ENCODE measurements at regions not wholly inside any gene's neighbourhood (a gene's known extent, or its start where the extent isn't known, plus 50 kb on each side); places are given as distances from the start of the nearest gene placed in this dataset.

GRCh38 chr10:83252596-83252995 lies 886.7 kb upstream of the GHITM start:
- Histone ChIP-seq H3K36me3 (ENCODE audit: insufficient read depth, low read length) (no peaks in the 10 kb centered on the region), H3K27me3 (ENCODE audit: control insufficient read depth in 1 of 2, insufficient read depth in 2 of 2, low read length in 2 of 2) (no peaks in the 10 kb centered on the region), H3K9me3 (ENCODE audit: low read length) (no peaks in the 10 kb centered on the region), H3K4me3 (ENCODE audit: low read depth in 1 of 2, low read length in 2 of 2) (no peak overlapping the region), H3K4me1 (ENCODE audit: insufficient read depth, low read length) (no peaks in the 10 kb centered on the region), H3K27ac (ENCODE audit: low read depth, low read length) (no peak overlapping the region), H3K9ac (ENCODE audit: low read length) (no peak overlapping the region)

GRCh38 chr10:83253011-83253671 lies 886.2 kb upstream of the GHITM start:
- Histone ChIP-seq H3K27me3 (ENCODE audit: control insufficient read depth in 1 of 2, insufficient read depth in 2 of 2, low read length in 2 of 2) (no peaks in the 10 kb centered on the region), H3K36me3 (ENCODE audit: insufficient read depth, low read length) (no peaks in the 10 kb centered on the region), H3K4me1 (ENCODE audit: insufficient read depth, low read length) (no peaks in the 10 kb centered on the region), H3K27ac (ENCODE audit: low read depth, low read length) (no peak overlapping the region), H3K9ac (ENCODE audit: low read length) (no peak overlapping the region), H3K4me3 (ENCODE audit: low read depth in 1 of 2, low read length in 2 of 2) (no peak overlapping the region), H3K9me3 (ENCODE audit: low read length) (no peaks in the 10 kb centered on the region)

- Histone ChIP-seq H3K4me3 (ENCODE audit: low read depth in 1 of 2, low read length in 2 of 2) (no peak overlapping the region), H3K9me3 (ENCODE audit: low read length) (no peaks in the 10 kb centered on the region), H3K4me1 (ENCODE audit: insufficient read depth, low read length) (no peaks in the 10 kb centered on the region), H3K27me3 (ENCODE audit: control insufficient read depth in 1 of 2, insufficient read depth in 2 of 2, low read length in 2 of 2) (no peaks in the 10 kb centered on the region), H3K9ac (ENCODE audit: low read length) (no peak overlapping the region), H3K36me3 (ENCODE audit: insufficient read depth, low read length) (no peaks in the 10 kb centered on the region), H3K27ac (ENCODE audit: low read depth, low read length) (no peak overlapping the region)
Measured at GRCh38 chr10:83254698-83255097, 884.6 kb upstream of the GHITM start.

DNA sequence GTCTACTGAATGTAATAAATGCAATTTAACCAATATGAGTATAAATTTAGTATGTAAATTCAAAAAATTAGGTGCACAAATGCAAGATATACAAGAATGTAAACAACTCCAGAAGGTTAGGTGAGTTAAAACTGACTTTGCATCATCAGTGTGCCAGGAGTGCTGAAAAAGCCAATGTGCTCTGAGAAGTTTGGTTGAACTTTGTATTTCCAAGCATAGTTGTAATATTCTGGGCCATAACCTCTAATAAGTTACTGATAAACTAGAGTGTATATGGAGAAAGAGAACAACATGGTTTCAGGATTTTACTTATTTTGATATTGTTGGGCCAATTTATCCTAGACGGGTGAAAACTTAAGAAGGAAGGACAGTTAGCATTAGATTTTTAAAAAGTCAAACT lies 876.9 kb upstream of the GHITM start:
- H3K9me3 ChIP-seq (ENCODE audit: low read length) = no peaks in the 10 kb centered on the region
- no peak overlapping the region for H3K4me3 ChIP-seq (ENCODE audit: low read depth in 1 of 2, low read length in 2 of 2)
- no peaks in the 10 kb centered on the region for H3K4me1 ChIP-seq (ENCODE audit: insufficient read depth, low read length)
- no peaks in the 10 kb centered on the region for H3K27me3 ChIP-seq (ENCODE audit: control insufficient read depth in 1 of 2, insufficient read depth in 2 of 2, low read length in 2 of 2)
- H3K27ac ChIP-seq (ENCODE audit: low read depth, low read length) = no peak overlapping the region
- H3K9ac ChIP-seq (ENCODE audit: low read length) = no peak overlapping the region
- no peaks in the 10 kb centered on the region for H3K36me3 ChIP-seq (ENCODE audit: insufficient read depth, low read length)

DNA sequence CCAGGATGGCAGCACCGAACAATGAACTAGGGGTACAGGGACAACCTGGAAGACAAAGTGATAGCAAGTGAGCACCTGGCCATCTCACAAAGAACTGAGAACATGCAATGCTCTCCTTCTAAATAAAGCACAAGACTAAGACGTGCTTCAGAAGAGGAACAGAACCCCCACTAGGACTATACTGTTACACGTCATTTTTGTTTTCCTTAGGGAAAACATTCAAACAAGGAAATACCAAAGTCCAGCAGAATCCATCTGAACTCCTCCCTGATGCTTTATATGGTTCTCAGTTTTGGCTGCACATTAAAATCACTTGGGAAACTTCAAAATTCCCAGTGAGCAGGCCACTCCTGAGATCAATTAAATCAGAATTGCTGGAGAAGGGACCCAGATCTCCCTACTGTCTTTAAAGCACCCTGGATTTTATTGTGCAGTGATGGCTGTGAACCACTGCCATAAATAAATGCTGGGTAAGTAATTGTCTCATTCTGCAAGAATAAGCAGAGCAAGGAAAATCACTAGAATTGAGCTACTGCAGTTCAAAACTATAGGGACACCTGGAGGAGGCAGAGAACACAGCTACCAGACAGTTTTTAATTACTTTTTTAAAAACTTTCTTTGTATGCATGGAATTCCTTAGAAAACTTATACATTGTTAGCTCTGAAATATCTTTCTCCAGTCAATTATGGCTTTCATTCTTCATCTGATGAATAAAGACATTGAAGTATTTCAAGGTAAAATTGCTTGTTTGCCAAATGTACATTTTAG lies 866.5 kb upstream of the GHITM start:
- H3K4me3 ChIP-seq (ENCODE audit: low read depth in 1 of 2, low read length in 2 of 2) = no peak overlapping the region
- no peaks in the 10 kb centered on the region for H3K27me3 ChIP-seq (ENCODE audit: control insufficient read depth in 1 of 2, insufficient read depth in 2 of 2, low read length in 2 of 2)
- no peak overlapping the region for H3K27ac ChIP-seq (ENCODE audit: low read depth, low read length)
- no peaks in the 10 kb centered on the region for H3K36me3 ChIP-seq (ENCODE audit: insufficient read depth, low read length)
- H3K9ac ChIP-seq (ENCODE audit: low read length) = no peak overlapping the region
- peaks cover 6% of the 10 kb centered on the region for H3K4me1 ChIP-seq (ENCODE audit: insufficient read depth, low read length)
- H3K9me3 ChIP-seq (ENCODE audit: low read length) = no peaks in the 10 kb centered on the region

- no peak overlapping the region for H3K4me3 ChIP-seq (ENCODE audit: low read depth in 1 of 2, low read length in 2 of 2)
- no peaks in the 10 kb centered on the region for H3K36me3 ChIP-seq (ENCODE audit: insufficient read depth, low read length)
- no peaks in the 10 kb centered on the region for H3K27me3 ChIP-seq (ENCODE audit: control insufficient read depth in 1 of 2, insufficient read depth in 2 of 2, low read length in 2 of 2)
- peaks cover 6% of the 10 kb centered on the region for H3K4me1 ChIP-seq (ENCODE audit: insufficient read depth, low read length)
- H3K9ac ChIP-seq (ENCODE audit: low read length) = no peak overlapping the region
- no peaks in the 10 kb centered on the region for H3K9me3 ChIP-seq (ENCODE audit: low read length)
- H3K27ac ChIP-seq (ENCODE audit: low read depth, low read length) = no peak overlapping the region
Measured at GRCh38 chr10:83274088-83274487, 865.2 kb upstream of the GHITM start.

DNA sequence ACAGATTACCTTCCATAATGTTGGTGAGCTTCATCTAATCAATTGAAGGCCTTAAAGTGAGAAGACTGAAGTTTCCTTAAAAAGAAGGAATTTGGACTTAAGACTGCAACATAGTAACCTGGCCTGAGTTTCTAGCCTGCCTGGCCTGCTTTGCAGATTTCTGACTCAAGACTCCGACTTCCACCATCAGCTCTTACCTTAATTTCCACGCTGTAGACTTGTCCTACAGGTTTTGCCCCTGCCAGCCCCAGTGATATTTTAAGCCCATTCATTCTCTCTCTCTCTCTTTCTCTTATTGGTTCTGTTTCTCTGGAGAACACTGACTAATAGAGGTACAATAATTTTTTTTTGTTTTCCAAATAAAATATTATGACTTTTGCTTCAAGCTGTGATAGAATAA lies 862.3 kb upstream of the GHITM start:
- H3K27ac ChIP-seq (ENCODE audit: low read depth, low read length) = no peak overlapping the region
- H3K36me3 ChIP-seq (ENCODE audit: insufficient read depth, low read length) = no peaks in the 10 kb centered on the region
- H3K9ac ChIP-seq (ENCODE audit: low read length) = no peak overlapping the region
- H3K4me1 ChIP-seq (ENCODE audit: insufficient read depth, low read length) = peaks cover 6% of the 10 kb centered on the region
- H3K27me3 ChIP-seq (ENCODE audit: control insufficient read depth in 1 of 2, insufficient read depth in 2 of 2, low read length in 2 of 2) = no peaks in the 10 kb centered on the region
- H3K9me3 ChIP-seq (ENCODE audit: low read length) = no peaks in the 10 kb centered on the region
- H3K4me3 ChIP-seq (ENCODE audit: low read depth in 1 of 2, low read length in 2 of 2) = no peak overlapping the region

GRCh38 chr10:83283151-83283550 lies 856.2 kb upstream of the GHITM start:
- H3K27me3 ChIP-seq (ENCODE audit: control insufficient read depth in 1 of 2, insufficient read depth in 2 of 2, low read length in 2 of 2) = no peaks in the 10 kb centered on the region
- no peaks in the 10 kb centered on the region for H3K9me3 ChIP-seq (ENCODE audit: low read length)
- no peaks in the 10 kb centered on the region for H3K36me3 ChIP-seq (ENCODE audit: insufficient read depth, low read length)
- H3K9ac ChIP-seq (ENCODE audit: low read length) = no peak overlapping the region
- no peaks in the 10 kb centered on the region for H3K4me1 ChIP-seq (ENCODE audit: insufficient read depth, low read length)
- no peak overlapping the region for H3K4me3 ChIP-seq (ENCODE audit: low read depth in 1 of 2, low read length in 2 of 2)
- H3K27ac ChIP-seq (ENCODE audit: low read depth, low read length) = no peak overlapping the region

GRCh38 chr10:83287374-83287773 lies 851.9 kb upstream of the GHITM start:
- Histone ChIP-seq H3K4me3 (ENCODE audit: low read depth in 1 of 2, low read length in 2 of 2) (no peak overlapping the region), H3K27ac (ENCODE audit: low read depth, low read length) (no peak overlapping the region), H3K36me3 (ENCODE audit: insufficient read depth, low read length) (no peaks in the 10 kb centered on the region), H3K27me3 (ENCODE audit: control insufficient read depth in 1 of 2, insufficient read depth in 2 of 2, low read length in 2 of 2) (no peaks in the 10 kb centered on the region), H3K9me3 (ENCODE audit: low read length) (no peaks in the 10 kb centered on the region), H3K4me1 (ENCODE audit: insufficient read depth, low read length) (no peaks in the 10 kb centered on the region), H3K9ac (ENCODE audit: low read length) (no peak overlapping the region)

GRCh38 chr10:83289373-83289772 lies 849.9 kb upstream of the GHITM start:
- no peaks in the 10 kb centered on the region for H3K4me1 ChIP-seq (ENCODE audit: insufficient read depth, low read length)
- no peak overlapping the region for H3K4me3 ChIP-seq (ENCODE audit: low read depth in 1 of 2, low read length in 2 of 2)
- H3K9ac ChIP-seq (ENCODE audit: low read length) = no peak overlapping the region
- H3K27ac ChIP-seq (ENCODE audit: low read depth, low read length) = no peak overlapping the region
- H3K36me3 ChIP-seq (ENCODE audit: insufficient read depth, low read length) = no peaks in the 10 kb centered on the region
- H3K27me3 ChIP-seq (ENCODE audit: control insufficient read depth in 1 of 2, insufficient read depth in 2 of 2, low read length in 2 of 2) = no peaks in the 10 kb centered on the region
- H3K9me3 ChIP-seq (ENCODE audit: low read length) = no peaks in the 10 kb centered on the region

- H3K9ac ChIP-seq (ENCODE audit: low read length) = no peak overlapping the region
- no peaks in the 10 kb centered on the region for H3K9me3 ChIP-seq (ENCODE audit: low read length)
- no peak overlapping the region for H3K4me3 ChIP-seq (ENCODE audit: low read depth in 1 of 2, low read length in 2 of 2)
- no peaks in the 10 kb centered on the region for H3K4me1 ChIP-seq (ENCODE audit: insufficient read depth, low read length)
- no peaks in the 10 kb centered on the region for H3K36me3 ChIP-seq (ENCODE audit: insufficient read depth, low read length)
- no peaks in the 10 kb centered on the region for H3K27me3 ChIP-seq (ENCODE audit: control insufficient read depth in 1 of 2, insufficient read depth in 2 of 2, low read length in 2 of 2)
- no peak overlapping the region for H3K27ac ChIP-seq (ENCODE audit: low read depth, low read length)
Measured at GRCh38 chr10:83289948-83290347, 849.4 kb upstream of the GHITM start.

DNA sequence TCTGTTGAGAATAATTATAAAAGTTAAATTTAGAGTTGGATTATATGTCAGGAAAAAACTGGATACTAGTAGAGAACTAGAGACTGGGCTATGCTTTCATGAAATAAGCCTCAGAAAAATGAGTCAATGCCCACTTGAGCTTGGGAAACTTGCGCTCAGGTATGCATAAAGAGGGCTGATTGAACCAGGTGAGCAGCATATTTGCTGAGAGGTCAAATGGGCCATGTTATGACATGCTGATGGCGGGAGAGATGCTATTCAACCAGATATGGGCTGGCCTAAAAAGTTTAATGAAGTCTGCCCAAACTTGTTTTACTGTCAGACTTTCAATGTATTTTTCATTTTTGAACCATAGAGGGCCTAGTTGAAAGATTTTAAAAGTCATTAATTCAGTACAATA lies 837.6 kb upstream of the GHITM start:
- Histone ChIP-seq H3K36me3 (ENCODE audit: insufficient read depth, low read length) (no peaks in the 10 kb centered on the region), H3K9ac (ENCODE audit: low read length) (no peak overlapping the region), H3K27ac (ENCODE audit: low read depth, low read length) (no peak overlapping the region), H3K4me1 (ENCODE audit: insufficient read depth, low read length) (no peaks in the 10 kb centered on the region), H3K27me3 (ENCODE audit: control insufficient read depth in 1 of 2, insufficient read depth in 2 of 2, low read length in 2 of 2) (no peaks in the 10 kb centered on the region), H3K9me3 (ENCODE audit: low read length) (no peaks in the 10 kb centered on the region), H3K4me3 (ENCODE audit: low read depth in 1 of 2, low read length in 2 of 2) (no peak overlapping the region)
